Endodermal cell (in vitro differentiated cells): ENCODE measurements at regions not wholly inside any gene's neighbourhood (a gene's known extent, or its start where the extent isn't known, plus 50 kb on each side); places are given as distances from the start of the nearest gene placed in this dataset.
"Not testable (repeated sequence)": the region's sequence is repeated elsewhere in the genome, so short reads cannot be mapped to it uniquely, and the experiment has no call there.

Experiments used
- DNase-seq: peaks from one replicate; pipeline ENCODE4 v3.0.0-alpha.2; 2017
- H3K27ac ChIP-seq: 2 replicates; pipeline ENCODE4 v1.5.1; 2013; ENCODE audit warnings: mild to moderate bottlenecking, low read depth, low read length, moderate library complexity
- H3K27me3 ChIP-seq: 2 replicates; pipeline ENCODE4 v1.6.1; 2013; ENCODE audit warnings: mild to moderate bottlenecking, low read length, moderate library complexity; ENCODE audit not compliant: insufficient read depth, control insufficient read depth, poor library complexity, severe bottlenecking
- H3K36me3 ChIP-seq: 2 replicates; pipeline ENCODE4 v1.7.0; 2013; ENCODE audit warnings: mild to moderate bottlenecking, low read length, moderate library complexity; ENCODE audit not compliant: control insufficient read depth, insufficient read depth
- H3K4me1 ChIP-seq: one replicate; pipeline ENCODE4 v1.7.0; 2013; ENCODE audit warnings: low read length; ENCODE audit not compliant: control insufficient read depth, insufficient read depth
- H3K4me3 ChIP-seq: 2 replicates; pipeline ENCODE4 v1.5.1; 2013; ENCODE audit warnings: mild to moderate bottlenecking, low read length, moderate library complexity
- H3K9ac ChIP-seq: 2 replicates; pipeline ENCODE4 v1.6.1; 2013; ENCODE audit warnings: mild to moderate bottlenecking, low read length, moderate library complexity; ENCODE audit not compliant: poor library complexity, severe bottlenecking; ENCODE audit errors: extremely low read depth
- H3K9me3 ChIP-seq: 2 replicates; pipeline ENCODE4 v1.6.1; 2013; ENCODE audit warnings: mild to moderate bottlenecking, low read length, moderate library complexity; ENCODE audit not compliant: control insufficient read depth
- H3K27ac Mint-ChIP-seq: 2 replicates; pipeline ENCODE4 v1.8.0; 2020; ENCODE audit warnings: mixed read lengths
- H3K27me3 Mint-ChIP-seq: 2 replicates; pipeline ENCODE4 v1.8.0; 2021; ENCODE audit warnings: mild to moderate bottlenecking, mixed read lengths; ENCODE audit not compliant: insufficient read depth
- H3K36me3 Mint-ChIP-seq: 2 replicates; pipeline ENCODE4 v1.8.0; 2020; ENCODE audit warnings: low read depth, mixed read lengths
- H3K4me1 Mint-ChIP-seq: 2 replicates; pipeline ENCODE4 v1.8.0; 2020; ENCODE audit warnings: mixed read lengths
- H3K4me3 Mint-ChIP-seq: 2 replicates; pipeline ENCODE4 v1.8.0; 2020; ENCODE audit warnings: mild to moderate bottlenecking, moderate library complexity, mixed read lengths
- H3K9me3 Mint-ChIP-seq: 2 replicates; pipeline ENCODE4 v1.8.0; 2020; ENCODE audit warnings: mild to moderate bottlenecking, mixed read lengths
- WGBS, 2 experiments: methylation state at CpG; one replicate each; pipeline versions ENCODE4 v1.1.5 to v1.1.7; 2013; ENCODE audit warnings: missing lambda C conversion rate in 2 of 2, mixed read lengths in 1 of 2; ENCODE audit not compliant: insufficient coverage in 1 of 2, insufficient read length in 1 of 2; 5-methylcytosine and 5-hydroxymethylcytosine counted together
- TF ChIP-seq, protein P1 (sequence below): fragments of 200-600 bp; sonication (generic); conservative IDR thresholded peaks from 2 replicates; pipeline ENCODE4 v1.5.0; 2021; ENCODE audit warnings: antibody characterized with exemption, mild to moderate bottlenecking

DNA sequence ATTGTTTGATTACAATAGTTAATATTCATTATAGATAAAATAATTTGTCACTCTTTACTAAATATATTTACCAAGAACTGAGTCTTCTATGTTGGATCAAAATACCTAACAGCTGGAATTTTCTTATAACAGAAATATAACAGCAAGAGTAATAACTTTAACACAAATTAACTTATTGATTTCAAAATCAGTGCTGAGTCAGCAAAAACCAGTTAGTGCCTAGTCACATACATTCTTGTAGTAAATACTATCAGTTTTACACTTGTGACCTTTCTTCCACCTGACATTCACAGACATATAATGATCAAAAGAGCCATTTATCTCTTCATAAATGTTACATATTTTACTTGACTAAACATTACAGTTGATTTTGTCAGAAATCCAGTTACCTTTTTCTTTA, 1141.4 kb upstream of the ADGRB3 start:
- Histone ChIP-seq H3K9ac (no peak overlapping the region), H3K4me3 (no peak overlapping the region), H3K4me1 (no peaks in the 10 kb centered on the region), H3K27me3 (no peaks in the 10 kb centered on the region), H3K36me3 (no peaks in the 10 kb centered on the region), H3K9me3 (no peaks in the 10 kb centered on the region), H3K27ac (no peak overlapping the region)
- Mint-ChIP-seq H3K36me3 (no peaks in the 10 kb centered on the region), H3K27me3 (no peaks in the 10 kb centered on the region), H3K27ac (no peak overlapping the region), H3K9me3 (peaks cover 17% of the 10 kb centered on the region), H3K4me1 (no peaks in the 10 kb centered on the region), H3K4me3 (no peak overlapping the region)
- DNase-seq = no peak
- TF ChIP-seq, protein P1, sequence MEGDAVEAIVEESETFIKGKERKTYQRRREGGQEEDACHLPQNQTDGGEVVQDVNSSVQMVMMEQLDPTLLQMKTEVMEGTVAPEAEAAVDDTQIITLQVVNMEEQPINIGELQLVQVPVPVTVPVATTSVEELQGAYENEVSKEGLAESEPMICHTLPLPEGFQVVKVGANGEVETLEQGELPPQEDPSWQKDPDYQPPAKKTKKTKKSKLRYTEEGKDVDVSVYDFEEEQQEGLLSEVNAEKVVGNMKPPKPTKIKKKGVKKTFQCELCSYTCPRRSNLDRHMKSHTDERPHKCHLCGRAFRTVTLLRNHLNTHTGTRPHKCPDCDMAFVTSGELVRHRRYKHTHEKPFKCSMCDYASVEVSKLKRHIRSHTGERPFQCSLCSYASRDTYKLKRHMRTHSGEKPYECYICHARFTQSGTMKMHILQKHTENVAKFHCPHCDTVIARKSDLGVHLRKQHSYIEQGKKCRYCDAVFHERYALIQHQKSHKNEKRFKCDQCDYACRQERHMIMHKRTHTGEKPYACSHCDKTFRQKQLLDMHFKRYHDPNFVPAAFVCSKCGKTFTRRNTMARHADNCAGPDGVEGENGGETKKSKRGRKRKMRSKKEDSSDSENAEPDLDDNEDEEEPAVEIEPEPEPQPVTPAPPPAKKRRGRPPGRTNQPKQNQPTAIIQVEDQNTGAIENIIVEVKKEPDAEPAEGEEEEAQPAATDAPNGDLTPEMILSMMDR = no peak

DNA sequence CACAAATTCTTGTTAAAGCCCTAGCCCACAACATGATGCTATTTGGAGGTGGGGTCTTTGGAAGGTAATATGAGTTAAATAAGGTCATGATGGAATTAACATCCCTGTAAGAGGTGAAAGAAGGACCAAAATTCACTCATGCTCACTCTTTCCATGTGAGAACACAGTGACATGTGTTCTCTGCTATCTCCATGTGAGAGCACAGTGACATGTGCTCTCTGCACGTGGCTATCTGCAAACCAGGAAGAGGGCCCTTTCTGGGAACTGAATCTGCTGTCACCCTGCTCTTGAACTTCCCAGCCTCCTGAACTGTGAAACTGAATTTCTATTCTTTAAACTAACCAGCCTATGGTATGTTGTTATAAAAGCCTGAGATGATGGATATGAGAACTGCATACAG, 1159.4 kb upstream of the ADGRB3 start:
- Histone ChIP-seq H3K27ac (no peak overlapping the region), H3K9me3 (no peaks in the 10 kb centered on the region), H3K36me3 (no peaks in the 10 kb centered on the region), H3K4me3 (no peak overlapping the region), H3K27me3 (no peaks in the 10 kb centered on the region), H3K4me1 (no peaks in the 10 kb centered on the region), H3K9ac (no peak overlapping the region)
- Mint-ChIP-seq H3K9me3 (peaks cover 6% of the 10 kb centered on the region), H3K36me3 (no peaks in the 10 kb centered on the region), H3K4me1 (no peaks in the 10 kb centered on the region), H3K4me3 (no peak overlapping the region), H3K27ac (no peak overlapping the region), H3K27me3 (no peaks in the 10 kb centered on the region)
- 75 to 100% methylated on average over 1 of the region's 1 CpG for WGBS, 2 experiments
- TF ChIP-seq, protein P1 = no peak
- DNase-seq = no peak

DNA sequence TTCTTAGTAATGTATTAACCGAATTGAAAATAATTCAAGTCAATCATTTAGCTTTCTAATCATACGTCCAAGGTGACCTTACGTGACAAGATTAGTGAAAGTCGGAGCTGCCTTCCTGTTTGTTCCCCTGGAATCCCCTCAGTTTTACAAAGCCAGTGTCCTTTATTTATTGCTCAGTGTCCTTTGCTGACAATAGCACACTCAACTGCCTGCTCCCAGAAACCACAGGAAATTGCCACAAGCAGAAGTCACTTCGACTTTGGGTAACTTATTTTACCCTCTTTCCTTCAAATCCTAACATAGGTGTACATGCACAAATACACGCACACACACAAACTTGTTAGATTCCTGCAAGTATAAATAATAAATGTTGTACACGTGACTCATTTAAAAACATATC, 1167.7 kb upstream of the ADGRB3 start:
- Histone ChIP-seq H3K27ac (no peak overlapping the region), H3K4me3 (no peak overlapping the region), H3K4me1 (no peaks in the 10 kb centered on the region), H3K9ac (no peak overlapping the region), H3K27me3 (no peaks in the 10 kb centered on the region), H3K36me3 (no peaks in the 10 kb centered on the region), H3K9me3 (no peaks in the 10 kb centered on the region)
- no peak overlapping the region for H3K4me3 Mint-ChIP-seq
- TF ChIP-seq, protein P1 = no peak
- no peak overlapping the region for H3K27ac Mint-ChIP-seq
- DNase-seq = no peak
- H3K27me3 Mint-ChIP-seq = no peaks in the 10 kb centered on the region
- H3K9me3 Mint-ChIP-seq = peaks cover 18% of the 10 kb centered on the region
- no peaks in the 10 kb centered on the region for H3K36me3 Mint-ChIP-seq
- 92 to 95% methylated on average over 4 to 6 of the region's 7 CpGs for WGBS, 2 experiments
- H3K4me1 Mint-ChIP-seq = no peaks in the 10 kb centered on the region

DNA sequence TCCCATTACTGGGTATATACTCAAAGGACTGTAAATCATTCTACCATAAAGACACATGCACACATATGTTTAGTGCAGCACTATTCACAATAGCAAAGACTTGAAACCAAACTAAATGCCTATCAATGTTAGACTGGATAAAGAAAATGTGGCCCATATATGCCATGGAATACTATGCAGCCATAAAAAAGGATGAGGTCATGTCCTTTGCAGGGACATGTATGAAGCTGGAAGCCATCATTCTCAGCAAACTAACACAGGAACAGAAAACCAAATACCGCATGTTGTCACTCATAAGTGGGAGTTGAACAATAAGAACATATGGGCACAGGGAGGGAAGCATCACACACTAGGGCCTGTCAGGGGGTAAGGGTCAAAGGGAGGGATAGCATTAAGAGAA, 1172.4 kb upstream of the ADGRB3 start:
- H3K4me3 Mint-ChIP-seq, H3K27me3 Mint-ChIP-seq, H3K27ac ChIP-seq, DNase-seq, H3K36me3 Mint-ChIP-seq, H3K27me3 ChIP-seq, H3K27ac Mint-ChIP-seq, H3K4me1 Mint-ChIP-seq, H3K4me3 ChIP-seq, H3K9ac ChIP-seq, H3K4me1 ChIP-seq, H3K36me3 ChIP-seq: not testable (repeated sequence)
- peaks cover 42% of the 10 kb centered on the region for H3K9me3 Mint-ChIP-seq
- 100% methylated on average over 1 of the region's 1 CpG; no CpG with 5 or more reads in 1 of the 2 experiments for WGBS, 2 experiments
- H3K9me3 ChIP-seq = peaks cover 20% of the 10 kb centered on the region
